RCC 7860 (cell line): ENCODE measurements at regions not wholly inside any gene's neighbourhood (a gene's known extent, or its start where the extent isn't known, plus 50 kb on each side); places are given as distances from the start of the nearest gene placed in this dataset.

ENCODE experiments used
- DNase-seq: peaks from one replicate; pipeline ENCODE4 v3.0.0-alpha.2; 2015; ENCODE audit warnings: low spot score
- FAIRE-seq: peaks from 2 replicates; lab custom pipeline; 2012; peaks lifted over from hg19 to GRCh38; lab: Jason Lieb, UNC

DNA sequence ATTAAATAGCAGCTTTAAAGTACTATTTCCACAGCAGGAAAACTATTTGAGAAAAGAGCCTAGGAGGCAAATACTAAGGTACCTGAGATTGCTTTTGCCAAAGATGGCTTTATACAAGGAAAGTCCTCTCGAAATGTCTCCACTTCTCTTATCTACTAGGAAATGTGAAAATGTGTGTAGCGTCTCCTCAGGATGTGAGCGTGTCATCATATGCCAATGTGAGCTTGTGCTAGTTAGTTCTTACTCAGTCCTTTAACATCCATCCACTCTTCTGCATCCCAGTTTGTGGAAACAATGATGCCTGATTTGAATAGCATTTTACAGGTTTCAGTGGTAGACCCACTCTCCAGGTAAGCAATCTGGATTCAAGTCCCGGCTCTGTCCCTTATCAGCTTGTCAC lies 421.0 kb downstream of the DYNC2H1 start:
- no peak for FAIRE-seq
- DNase-seq, result peak; percentile 60

DNA sequence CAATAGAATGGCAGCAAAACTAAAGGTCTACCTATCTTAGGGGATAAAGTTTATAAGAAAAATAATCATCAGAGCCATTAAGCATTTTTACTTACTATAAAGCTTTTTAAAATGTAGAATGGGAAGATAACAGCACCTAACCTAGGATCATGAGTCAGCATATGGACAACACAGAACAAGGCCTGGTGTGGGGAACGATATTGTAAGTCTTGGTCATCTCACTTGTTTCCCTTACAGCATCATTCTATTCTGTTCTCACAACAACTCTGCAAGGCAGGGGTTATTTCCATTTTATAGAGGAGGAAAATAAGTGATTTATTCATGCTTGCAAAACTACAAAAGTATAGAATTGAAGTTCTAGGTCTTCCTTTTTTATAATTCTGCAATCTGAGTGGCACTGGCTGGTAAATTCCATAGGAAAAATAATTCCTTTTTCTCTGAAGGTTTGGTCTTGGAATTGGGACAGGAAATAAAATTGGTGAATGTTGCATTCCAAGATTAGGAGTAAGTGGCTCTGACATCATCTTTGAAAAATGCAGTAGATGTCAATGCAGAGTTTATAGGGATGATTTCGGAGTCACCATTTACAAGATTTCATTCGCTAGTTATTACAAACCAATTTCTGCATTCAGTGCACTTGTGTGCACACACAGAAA lies 423.0 kb downstream of the DYNC2H1 start:
- DNase-seq, result peak; percentile 76
- FAIRE-seq, result peak; percentile 91

DNA sequence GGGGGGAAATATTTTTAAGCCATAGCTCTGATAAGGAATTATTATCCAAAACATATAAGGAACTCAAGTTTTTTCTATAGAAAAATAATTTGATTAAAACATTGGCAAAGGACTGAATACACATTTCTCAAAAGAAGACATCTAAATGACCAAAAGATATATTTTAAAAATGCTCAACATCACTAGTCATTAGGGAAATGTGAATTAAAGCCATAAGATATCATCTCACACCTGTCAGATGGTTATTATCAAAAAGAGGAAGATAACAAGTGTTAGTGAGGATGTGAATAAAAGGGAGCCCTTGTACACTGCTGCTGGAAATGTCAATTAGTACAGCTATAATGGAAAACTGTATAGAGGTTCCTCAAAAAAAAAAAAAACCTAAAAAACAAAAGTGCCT lies 425.0 kb downstream of the DYNC2H1 start:
- FAIRE-seq (no peak), DNase-seq (no peak)

DNA sequence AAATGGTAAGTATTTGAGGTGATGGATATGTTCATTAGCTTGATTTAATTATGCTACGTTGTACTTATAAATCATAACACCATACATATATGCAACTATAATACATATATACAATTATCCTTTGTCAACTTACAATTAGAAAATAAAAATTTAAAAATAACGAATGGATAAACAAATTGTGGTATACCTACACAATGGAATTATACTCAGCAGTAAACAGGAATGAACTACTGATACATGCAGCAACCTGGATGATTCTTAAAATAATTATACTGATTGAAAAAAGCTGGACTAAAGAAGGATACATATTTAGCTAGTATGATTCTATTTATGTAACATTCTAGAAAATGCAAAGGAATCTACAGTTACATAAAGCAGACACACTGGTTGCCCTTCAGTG lies 425.7 kb downstream of the DYNC2H1 start:
- no peak for DNase-seq
- FAIRE-seq, result no peak

DNA sequence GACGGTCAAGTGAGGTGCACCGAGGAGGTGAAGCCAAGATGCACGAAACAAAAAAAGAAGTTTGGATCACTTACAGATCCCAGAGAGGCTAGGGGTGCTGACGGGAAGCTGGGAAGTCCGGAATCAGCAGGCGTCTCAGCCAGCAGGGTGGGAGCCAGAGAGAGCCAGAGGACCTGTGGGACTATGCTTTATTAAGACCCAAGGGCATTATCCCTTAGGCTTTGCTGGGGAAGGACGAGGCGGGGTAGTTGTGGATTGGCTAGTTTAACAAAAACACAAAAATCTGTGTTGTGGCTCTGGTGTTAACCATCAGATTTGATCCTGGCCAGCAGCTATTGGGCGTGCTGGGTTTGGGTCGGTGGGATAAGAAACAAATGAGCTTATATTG lies 427.1 kb downstream of the DYNC2H1 start:
- no peak for DNase-seq
- no peak for FAIRE-seq

DNA sequence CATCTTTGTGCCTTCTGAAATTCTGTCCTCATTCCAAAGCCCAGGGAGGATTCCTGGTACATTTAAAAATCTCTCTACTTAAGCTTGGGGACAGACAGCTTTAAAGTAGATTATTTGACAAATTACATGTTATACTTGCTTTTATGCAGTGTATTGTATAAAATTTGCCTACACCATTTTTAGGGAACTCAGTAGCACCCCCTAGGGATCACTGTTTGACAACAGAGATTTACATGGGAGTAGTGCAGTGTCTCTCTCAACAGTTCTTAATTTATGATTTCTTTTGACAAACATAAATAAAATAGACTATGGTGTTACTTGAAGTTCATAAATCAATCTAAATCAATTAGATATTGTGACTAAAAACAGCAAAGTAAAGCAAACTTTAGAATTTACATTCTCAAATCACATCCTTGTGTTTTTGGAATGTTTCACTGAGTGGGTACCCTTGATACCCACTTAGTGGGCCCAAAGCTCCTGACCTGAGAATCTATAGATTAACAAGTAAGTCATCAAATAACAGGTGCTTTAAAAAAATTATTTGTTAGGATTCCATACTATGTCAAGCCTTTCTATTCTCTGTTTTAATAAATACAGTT lies 428.8 kb downstream of the DYNC2H1 start:
- DNase-seq, result no peak
- FAIRE-seq, result no peak

DNA sequence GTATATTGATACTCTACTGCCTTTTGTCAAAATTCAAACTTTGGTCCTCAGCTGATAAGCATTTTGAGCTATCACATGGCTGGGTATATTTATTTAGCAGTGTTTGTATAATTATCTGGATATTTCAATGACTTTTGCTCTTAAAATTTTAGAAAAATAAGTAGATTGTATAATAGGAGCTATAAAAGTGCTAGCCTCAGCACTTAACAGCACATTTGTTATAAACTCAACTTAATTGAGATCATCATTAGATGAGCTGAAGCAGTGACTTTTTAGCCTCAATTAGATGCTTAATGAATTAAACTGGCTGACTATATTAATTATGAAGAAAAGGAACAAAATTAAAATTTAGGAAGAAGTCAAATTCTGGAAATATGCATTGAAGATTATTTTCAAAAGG lies 429.9 kb downstream of the DYNC2H1 start:
- DNase-seq (no peak), FAIRE-seq (no peak)

DNA sequence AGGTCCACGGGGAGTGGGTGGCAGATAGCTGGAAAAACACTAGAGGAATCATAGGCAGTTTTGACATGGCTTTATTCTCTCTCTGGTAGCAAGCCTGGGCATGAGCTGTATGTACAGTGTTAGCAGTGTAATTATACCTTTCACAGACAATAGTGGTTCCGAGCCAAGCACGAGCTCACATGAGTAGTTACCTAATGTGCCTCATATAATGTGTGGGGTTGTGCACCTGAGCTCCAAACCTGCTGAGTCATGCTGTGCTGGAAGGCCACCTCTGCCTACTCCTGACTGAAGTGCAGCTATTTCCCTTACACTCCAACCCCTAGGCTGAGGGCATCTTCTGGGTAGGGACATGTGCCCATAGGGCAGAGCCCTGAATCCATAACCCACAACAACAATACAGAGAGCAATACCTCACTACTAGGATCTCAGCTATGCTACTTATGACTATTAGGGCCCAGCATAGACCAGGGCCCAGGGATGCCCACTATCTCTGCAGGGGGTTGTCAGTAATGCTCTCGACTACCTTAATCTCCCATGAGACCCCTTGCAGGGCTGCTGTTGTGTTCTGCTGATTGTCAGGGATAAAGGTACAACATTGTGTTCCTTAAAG lies 432.1 kb downstream of the DYNC2H1 start:
- DNase-seq, result no peak
- FAIRE-seq, result no peak

DNA sequence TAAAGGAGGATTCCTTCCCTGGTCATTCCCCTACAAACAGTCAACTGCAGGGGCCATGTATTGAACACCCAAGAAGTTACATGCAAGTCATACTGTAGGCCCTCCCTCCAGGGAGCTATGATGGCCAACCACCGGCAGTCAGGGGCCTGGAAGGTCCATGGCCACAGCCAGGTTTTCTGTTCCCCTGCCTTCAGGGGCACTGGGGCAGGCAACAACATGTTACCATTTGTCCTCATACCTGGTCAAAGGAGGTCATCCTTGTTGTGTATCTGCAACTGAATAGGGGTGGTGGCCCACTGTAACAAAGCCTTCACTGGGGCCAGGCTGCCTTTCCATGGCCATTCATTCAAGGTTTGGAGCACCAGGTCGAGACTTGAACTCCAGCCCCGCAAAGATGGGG lies 433.6 kb downstream of the DYNC2H1 start:
- no peak for FAIRE-seq
- DNase-seq, result no peak

DNA sequence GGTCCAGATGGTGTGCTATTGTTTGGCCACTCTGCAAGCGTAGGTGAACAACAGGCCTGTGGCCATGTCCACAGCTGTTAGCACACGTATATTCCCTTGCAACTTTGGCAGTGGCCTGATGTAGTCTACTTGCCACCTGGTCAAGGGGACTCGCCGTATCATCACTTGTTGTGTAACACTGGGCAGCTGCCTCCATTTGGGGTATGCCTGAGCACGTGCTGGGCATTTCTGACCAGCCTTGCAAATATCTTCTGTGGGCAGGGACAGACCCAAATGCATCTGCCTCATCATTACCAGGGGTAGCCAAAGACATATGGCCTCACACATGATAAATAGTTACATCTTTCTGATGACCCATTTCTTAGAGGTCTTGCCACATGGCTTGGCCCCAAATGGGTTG lies 434.2 kb downstream of the DYNC2H1 start:
- FAIRE-seq (no peak), DNase-seq (no peak)

DNA sequence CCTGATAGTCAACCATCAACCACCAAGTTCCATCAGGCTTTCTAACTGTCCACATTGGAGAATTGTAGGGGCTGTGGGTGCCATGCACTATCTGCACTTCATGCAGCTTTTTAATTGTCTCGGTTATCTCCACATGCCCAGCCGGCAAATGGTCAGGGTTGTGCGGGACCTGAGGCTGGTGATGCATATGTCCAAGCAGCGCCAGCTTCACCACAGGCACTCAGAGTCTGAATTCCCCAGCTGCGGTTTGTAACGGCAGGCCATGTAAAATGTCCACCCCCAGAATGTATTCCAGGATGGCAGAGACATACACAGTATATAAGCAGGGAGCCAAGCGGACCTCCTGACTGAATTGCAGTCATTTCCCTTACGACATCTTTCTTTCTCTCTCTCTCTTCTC lies 435.6 kb downstream of the DYNC2H1 start:
- peak; percentile 83 for FAIRE-seq

DNA sequence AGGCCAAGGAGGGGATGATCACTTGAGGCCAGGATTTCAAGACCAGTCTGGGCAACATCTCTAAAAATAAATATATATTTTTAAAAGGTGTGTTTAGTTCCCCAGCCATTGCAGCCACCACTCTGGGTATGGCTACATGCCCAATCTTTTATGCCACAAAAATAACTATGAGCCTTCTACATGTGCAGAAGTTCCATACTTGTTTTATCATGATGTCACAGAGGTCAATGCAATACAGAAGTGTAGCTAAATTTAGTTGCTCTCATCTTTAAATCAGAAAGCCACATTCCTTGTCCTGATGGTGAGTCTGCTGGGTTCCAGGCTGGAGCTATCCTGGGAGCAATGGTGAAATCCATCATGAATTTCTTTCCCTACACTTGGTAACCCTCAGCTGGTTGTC lies 436.3 kb downstream of the DYNC2H1 start:
- FAIRE-seq, result no peak
- no peak for DNase-seq

More for the DNA sequence above, 435.6 kb downstream of the DYNC2H1 start:
- DNase-seq, result peak; percentile 82

DNA sequence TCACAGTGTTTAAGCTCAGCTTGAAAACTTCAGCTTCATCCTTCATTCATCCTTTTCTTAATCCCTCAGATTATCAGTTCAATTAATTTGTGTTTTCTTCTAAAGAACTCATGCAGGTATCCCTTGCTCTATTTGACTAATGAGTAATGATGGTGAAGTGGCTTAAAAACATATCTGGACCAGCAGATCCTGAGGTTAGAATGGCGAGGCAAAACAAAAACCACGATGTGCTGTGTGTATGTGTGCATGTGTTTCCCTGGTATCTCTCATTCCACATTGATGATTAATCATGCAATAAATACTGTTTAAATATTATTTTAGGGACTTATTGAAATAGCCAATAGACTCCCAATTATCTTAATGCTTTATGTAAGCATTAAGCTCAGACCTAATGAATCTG lies 437.0 kb downstream of the DYNC2H1 start:
- FAIRE-seq (peak; percentile 35), DNase-seq (peak; percentile 55)

DNA sequence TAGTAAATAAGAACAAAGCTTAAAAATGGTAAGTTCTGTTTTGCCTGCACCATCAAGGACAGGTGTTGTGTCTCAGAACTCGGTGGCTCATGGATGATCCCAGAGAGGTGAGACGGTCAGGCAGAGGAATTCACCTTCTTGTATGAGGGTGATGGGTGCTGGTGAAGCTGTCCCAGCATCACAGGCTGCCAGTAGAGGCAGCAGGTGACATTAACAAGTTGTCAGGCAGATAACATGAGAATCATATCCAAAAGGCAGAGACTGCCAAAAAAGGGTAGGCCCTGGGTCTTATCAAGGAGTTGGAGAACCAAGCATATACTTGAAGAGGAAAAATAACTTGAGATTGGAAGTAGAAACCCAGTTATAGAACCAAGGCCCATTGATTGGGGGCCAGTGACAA lies 437.8 kb downstream of the DYNC2H1 start:
- FAIRE-seq, result no peak
- DNase-seq, result no peak

DNA sequence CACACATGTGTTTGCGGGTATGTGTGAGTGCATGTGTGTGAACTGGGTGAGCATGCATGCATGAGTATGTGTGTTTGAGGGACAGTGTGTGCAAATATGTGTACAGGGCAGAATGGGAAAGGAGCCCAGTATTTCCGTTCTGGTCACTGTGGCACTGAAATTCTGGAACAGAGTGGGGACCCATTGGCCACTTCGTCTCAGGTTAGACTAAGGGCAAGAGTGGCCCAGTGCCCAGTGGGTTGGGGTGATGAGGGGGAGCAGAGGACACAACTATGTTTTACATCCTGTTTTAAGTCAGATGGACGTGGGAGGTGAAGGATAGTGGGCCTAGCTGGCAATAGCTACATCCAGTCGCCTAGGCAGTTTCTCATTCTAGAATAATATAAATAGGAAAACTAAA lies 438.5 kb downstream of the DYNC2H1 start:
- DNase-seq, result no peak
- FAIRE-seq, result no peak

DNA sequence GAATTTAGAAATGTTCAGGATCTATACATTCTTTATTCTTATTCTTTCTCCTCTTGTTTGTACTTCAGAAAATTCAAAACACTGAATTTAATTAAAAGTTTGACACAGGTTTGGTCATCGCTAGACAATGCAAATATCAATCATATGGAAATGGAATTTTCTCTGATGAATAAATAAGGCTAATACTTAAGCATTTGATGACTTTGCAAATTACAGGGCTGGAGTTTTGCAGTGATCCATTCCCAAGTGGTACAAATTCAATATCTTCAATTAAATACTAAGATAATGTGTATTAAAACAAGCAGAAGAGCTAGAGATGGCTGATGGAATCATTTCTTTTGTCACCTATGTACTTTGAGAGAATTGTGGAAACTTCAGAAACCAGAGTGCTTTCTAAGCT lies 439.6 kb downstream of the DYNC2H1 start:
- DNase-seq (no peak), FAIRE-seq (no peak)

DNA sequence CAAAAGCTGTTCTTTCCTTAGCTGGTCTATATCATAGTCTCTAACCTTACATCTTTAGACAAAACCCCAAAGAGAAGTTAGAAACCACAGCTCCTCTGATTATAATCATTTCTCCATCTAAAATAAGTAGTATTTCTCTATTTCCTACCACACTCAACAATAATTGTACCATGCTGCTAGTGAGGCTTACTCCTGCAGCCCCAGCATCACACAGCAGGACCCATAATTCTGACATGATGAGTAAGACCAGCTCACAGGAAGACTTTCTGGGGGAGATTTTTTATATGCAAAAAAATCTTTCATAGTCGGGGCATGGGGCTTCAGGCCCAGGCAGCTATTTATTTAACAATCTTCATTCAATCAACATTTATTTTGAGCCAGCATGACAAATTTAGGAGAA lies 441.6 kb downstream of the DYNC2H1 start:
- FAIRE-seq (no peak), DNase-seq (no peak)

DNA sequence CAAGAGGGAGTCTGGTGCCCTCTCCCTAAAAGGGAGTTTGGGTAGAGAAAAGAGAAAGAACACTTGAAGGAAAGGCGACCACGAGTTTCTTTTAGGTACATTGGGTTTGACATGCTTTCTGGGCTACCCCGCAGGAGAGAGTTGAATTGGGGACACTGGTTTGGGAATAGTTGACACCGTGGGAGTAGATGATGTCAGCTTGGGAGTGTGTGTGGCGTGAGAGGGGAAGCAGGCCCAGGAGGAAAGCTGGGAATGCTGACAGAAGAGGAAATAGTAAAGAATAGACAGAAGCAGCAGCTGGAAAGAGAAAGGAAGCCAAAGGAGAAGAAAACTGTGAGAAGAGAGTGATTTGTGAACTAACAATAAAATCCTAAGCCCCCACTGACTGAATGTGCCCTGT lies 442.9 kb downstream of the DYNC2H1 start:
- FAIRE-seq (no peak), DNase-seq (no peak)

DNA sequence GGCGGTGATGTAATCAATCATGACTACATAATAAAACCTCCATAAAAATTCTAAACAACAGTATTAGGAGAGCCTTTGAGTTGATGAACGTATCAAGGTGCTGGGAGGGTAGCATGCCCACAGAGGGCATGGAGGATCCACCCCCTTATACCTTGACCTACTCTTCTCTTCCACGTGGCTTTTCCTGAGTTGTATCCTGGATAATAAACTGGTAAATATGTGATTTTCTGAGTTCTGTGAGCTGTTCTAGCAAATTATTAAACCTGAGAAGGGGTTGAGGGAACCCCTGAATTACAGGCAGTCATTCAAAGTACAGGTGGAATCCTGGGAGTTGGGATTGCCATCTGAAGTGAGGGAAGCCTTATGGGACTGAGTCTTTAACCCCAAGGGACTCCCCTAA lies 446.9 kb downstream of the DYNC2H1 start:
- no peak for FAIRE-seq

DNA sequence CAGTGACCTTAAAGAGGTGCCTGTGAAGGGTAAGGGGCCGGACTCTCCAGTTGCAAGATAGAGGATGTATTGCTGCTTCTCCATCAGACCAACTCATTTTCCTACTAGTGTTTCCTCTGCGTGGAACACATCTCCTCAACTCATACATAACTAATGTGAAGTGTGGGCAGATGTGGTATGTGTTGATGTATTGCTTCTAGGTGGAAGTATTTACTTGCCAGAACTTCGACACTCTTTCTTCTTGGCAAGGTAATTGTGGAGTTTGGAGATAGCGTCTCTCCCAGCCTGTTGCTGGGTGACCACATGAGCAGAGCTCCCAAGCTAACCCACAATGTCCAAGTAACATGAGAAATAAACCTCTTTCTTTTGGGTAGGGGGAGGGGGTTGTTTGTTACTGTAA lies 456.9 kb downstream of the DYNC2H1 start:
- no peak for DNase-seq
- FAIRE-seq, result no peak

More for the DNA sequence above, 446.9 kb downstream of the DYNC2H1 start:
- DNase-seq, result no peak

DNA sequence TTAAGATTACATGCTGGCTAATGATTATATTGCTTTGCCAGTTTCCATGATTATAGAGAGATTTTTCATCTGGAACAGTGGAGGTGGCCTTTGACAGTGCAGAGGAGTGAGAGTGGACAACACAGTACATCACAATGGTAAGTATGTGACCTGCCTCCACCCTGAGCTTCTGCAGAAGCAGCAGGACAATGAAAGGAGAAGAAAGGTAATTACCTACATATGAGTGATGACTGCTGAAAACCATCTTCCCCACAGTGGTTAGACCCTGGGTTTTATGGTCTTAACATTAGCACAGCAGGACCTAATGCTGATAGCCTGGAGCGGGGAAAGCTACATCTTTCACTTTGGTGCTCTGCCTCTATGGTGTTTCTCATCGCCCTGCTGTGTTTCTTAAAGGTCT lies 454.7 kb upstream of the DDI1 start:
- FAIRE-seq, result peak; percentile 2
- peak; percentile 46 for DNase-seq

DNA sequence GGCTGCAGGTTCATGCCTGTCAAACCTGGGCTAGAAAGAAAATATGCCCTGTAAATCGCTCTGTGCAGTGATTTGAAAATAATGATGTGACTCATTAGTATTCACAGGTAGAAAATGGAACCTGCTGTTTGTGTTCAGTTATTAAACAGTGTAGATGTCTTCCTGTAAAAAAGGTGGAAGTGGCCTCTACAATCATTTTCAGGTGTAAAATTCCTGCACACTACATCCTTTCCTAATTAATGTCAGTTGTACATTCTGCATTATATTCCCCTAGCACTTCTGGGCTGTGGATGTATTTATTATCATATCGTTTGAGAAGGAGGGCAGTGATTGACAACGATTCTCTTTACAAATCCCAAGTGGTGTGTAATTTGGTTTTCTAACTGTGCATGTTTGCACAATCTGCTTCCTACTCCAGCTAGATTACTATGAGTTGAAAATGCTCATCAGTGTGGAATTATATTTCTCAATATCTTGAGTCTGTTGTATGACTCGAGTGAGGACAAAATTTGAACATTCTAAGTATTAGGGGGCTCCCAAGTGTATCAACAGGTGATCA lies 454.0 kb upstream of the DDI1 start:
- DNase-seq (no peak), FAIRE-seq (no peak)
